ENCODE measurements at regions not wholly inside any gene's neighbourhood (a gene's known extent, or its start where the extent isn't known, plus 50 kb on each side); places are given as distances from the start of the nearest gene placed in this dataset.

DNA sequence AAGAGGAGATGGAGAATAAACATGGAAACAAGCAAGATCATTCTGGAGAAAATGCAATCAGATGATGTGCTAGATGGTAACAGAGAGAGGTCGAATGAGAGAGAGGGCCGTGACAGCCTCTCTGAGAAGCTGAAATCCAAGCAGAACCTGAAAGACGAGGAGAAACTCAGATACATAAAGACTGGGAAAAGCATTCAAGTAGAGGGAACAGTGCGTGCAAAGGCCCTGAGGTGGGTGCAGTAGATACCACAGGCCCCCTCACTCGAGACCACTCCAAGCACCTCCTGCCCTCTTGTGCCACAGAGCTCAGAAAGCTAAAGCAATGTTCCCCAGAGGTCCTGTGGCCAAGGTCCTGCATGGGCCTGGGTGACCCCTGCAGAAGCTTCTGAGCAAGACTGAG, 54.8 kb upstream of the DLK1 start:
- TF ChIP-seq BHLHE40 (IDR thresholded peaks at IDR 0.05; ENCODE audit: borderline replicate concordance), result no peak
- TF ChIP-seq SUZ12 (IDR thresholded peaks at IDR 0.05), result no peak
- TF ChIP-seq SP1 (IDR thresholded peaks at IDR 0.05), result no peak
